ENCODE measurements at regions not wholly inside any gene's neighbourhood (a gene's known extent, or its start where the extent isn't known, plus 50 kb on each side); places are given as distances from the start of the nearest gene placed in this dataset.

DNA sequence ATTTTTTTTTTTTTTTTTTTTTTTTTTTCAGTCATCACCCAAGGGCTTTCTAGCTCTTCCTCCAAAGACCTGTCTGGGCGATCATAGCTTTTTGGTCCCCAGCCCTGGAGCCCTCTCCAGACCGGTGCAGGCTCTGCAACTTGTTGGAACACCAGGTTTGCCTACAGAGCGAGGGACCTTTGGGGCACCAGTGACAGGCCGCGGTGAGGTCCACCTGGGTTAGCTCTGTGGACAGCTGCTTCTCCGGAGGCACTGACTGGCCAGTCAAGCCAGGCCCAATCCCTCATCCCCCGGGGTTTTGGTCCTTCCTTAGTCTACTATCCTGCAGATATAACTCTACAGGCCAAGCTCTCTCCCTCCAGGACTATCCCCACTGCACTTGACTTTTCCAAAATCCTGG, 86.8 kb upstream of the SMNDC1 start:
- Histone ChIP-seq H3K4me1 (peaks cover 2% of the 10 kb centered on the region), H3K36me3 (ENCODE audit: control insufficient read depth, insufficient read depth, low read length) (no peaks in the 10 kb centered on the region), H3K4me3 (ENCODE audit: low read depth, low read length) (no peak overlapping the region), H3K79me2 (no peaks in the 10 kb centered on the region), H3K9ac (no peak overlapping the region), H3K4me2 (ENCODE audit: low read length) (no peak overlapping the region), H3K9me3 (ENCODE audit: control insufficient read depth, low read length) (no peaks in the 10 kb centered on the region), H2AFZ (no peak overlapping the region), H3K27ac (no peak overlapping the region), H3K27me3 (ENCODE audit: control insufficient read depth, insufficient read depth, low read length) (no peaks in the 10 kb centered on the region)
- TF ChIP-seq, protein P1, sequence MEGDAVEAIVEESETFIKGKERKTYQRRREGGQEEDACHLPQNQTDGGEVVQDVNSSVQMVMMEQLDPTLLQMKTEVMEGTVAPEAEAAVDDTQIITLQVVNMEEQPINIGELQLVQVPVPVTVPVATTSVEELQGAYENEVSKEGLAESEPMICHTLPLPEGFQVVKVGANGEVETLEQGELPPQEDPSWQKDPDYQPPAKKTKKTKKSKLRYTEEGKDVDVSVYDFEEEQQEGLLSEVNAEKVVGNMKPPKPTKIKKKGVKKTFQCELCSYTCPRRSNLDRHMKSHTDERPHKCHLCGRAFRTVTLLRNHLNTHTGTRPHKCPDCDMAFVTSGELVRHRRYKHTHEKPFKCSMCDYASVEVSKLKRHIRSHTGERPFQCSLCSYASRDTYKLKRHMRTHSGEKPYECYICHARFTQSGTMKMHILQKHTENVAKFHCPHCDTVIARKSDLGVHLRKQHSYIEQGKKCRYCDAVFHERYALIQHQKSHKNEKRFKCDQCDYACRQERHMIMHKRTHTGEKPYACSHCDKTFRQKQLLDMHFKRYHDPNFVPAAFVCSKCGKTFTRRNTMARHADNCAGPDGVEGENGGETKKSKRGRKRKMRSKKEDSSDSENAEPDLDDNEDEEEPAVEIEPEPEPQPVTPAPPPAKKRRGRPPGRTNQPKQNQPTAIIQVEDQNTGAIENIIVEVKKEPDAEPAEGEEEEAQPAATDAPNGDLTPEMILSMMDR (IDR thresholded peaks at IDR 0.05) = no peak

DNA sequence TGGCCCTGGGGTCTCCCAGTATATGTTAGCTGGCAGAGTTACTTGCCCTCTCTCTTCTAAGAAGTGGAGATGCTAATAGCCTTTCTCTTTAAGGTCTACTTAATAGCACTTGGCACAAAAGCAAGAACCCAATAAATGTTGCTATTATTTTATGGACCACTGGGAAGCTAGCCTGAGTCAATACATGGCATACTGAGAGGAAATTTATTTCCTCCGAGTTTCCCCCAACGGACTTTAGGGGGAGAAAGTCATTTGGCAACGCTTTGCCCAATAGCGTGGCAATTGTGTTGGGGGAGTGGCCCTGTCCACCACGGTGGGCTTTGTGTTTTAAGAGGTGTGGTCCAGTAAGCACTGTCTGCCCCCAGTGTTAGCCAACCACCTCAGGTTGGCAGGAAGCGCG, 87.4 kb upstream of the SMNDC1 start:
- peaks cover 2% of the 10 kb centered on the region for H3K4me1 ChIP-seq
- no peak overlapping the region for H3K9ac ChIP-seq
- no peaks in the 10 kb centered on the region for H3K27me3 ChIP-seq (ENCODE audit: control insufficient read depth, insufficient read depth, low read length)
- no peak overlapping the region for H3K27ac ChIP-seq
- no peaks in the 10 kb centered on the region for H3K79me2 ChIP-seq
- no peak overlapping the region for H3K4me2 ChIP-seq (ENCODE audit: low read length)
- H3K9me3 ChIP-seq (ENCODE audit: control insufficient read depth, low read length) = no peaks in the 10 kb centered on the region
- no peak overlapping the region for H3K4me3 ChIP-seq (ENCODE audit: low read depth, low read length)
- H3K36me3 ChIP-seq (ENCODE audit: control insufficient read depth, insufficient read depth, low read length) = no peaks in the 10 kb centered on the region
- H2AFZ ChIP-seq = no peak overlapping the region
- TF ChIP-seq, protein P1 (IDR thresholded peaks at IDR 0.05) = no peak

DNA sequence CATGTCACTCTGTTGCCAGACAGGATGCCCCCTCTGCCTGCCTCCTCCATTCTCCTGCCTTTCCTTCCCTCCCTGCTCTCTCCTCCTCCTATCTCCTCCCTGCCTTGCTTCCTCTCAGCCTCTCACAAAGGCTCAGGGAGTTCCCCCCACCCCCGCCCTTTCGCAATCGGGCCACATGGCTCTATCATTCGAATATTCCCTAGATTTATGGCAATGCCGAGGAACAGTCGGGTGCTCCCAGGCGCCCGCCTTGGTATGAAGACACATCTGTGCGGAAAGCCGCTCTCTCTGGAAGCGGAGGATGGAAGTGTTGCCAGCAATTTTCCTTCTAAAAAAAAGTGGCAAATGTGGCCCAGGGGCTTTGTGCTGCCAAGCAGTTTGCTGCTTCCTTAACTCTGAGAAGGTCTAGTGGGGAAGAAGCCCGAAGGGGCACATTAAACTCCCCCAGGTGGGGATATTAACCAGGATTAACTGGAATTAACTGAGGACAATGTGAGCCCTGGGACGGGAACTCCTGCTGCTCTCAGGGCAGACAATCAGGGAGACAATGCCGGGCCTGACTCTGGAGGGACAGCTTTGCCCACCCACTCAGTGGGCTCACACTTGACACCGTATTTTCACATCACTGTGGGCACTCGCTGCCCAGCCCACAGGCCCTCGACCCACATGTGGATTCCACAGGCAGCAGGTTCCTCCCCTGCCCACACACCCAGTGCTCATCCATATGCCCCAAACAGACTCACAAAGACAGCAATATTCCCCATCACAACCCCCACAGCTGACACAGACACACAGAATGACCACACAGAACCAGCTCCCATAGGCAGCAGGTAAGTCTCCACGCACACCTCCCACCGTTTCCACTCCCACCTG, 88.4 kb upstream of the SMNDC1 start:
- Histone ChIP-seq H3K27me3 (ENCODE audit: control insufficient read depth, insufficient read depth, low read length) (no peaks in the 10 kb centered on the region), H3K9me3 (ENCODE audit: control insufficient read depth, low read length) (no peaks in the 10 kb centered on the region), H3K4me2 (ENCODE audit: low read length) (no peak overlapping the region), H3K79me2 (no peaks in the 10 kb centered on the region), H3K9ac (no peak overlapping the region), H3K4me1 (peaks cover 2% of the 10 kb centered on the region), H3K4me3 (ENCODE audit: low read depth, low read length) (no peak overlapping the region), H3K27ac (no peak overlapping the region), H2AFZ (no peak overlapping the region), H3K36me3 (ENCODE audit: control insufficient read depth, insufficient read depth, low read length) (no peaks in the 10 kb centered on the region)
- TF ChIP-seq, protein P1 (IDR thresholded peaks at IDR 0.05) = no peak

DNA sequence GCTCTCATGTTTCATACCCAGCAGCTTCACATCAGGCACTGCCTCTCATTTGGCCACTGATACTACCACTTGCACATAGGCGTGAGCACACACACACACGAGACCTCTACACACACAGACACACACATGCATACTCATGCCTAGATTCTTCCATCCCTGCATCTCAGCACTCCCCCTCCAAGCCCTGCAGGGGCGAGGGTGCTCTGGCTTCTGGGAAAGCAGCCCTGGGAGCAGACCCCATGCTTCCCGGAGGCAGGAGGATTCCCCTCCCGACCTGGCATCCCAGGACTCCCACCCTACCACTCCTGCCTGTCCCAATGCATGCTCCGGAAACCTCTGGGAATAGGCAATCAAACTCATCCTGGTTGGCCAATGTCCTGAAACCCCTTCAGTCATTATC, 89.1 kb upstream of the SMNDC1 start:
- Histone ChIP-seq H3K9me3 (ENCODE audit: control insufficient read depth, low read length) (no peaks in the 10 kb centered on the region), H3K36me3 (ENCODE audit: control insufficient read depth, insufficient read depth, low read length) (no peaks in the 10 kb centered on the region), H2AFZ (no peak overlapping the region), H3K4me1 (peaks cover 2% of the 10 kb centered on the region), H3K4me2 (ENCODE audit: low read length) (no peak overlapping the region), H3K27me3 (ENCODE audit: control insufficient read depth, insufficient read depth, low read length) (no peaks in the 10 kb centered on the region), H3K27ac (no peak overlapping the region), H3K79me2 (no peaks in the 10 kb centered on the region), H3K9ac (no peak overlapping the region), H3K4me3 (ENCODE audit: low read depth, low read length) (no peak overlapping the region)
- TF ChIP-seq, protein P1 (IDR thresholded peaks at IDR 0.05) = no peak

DNA sequence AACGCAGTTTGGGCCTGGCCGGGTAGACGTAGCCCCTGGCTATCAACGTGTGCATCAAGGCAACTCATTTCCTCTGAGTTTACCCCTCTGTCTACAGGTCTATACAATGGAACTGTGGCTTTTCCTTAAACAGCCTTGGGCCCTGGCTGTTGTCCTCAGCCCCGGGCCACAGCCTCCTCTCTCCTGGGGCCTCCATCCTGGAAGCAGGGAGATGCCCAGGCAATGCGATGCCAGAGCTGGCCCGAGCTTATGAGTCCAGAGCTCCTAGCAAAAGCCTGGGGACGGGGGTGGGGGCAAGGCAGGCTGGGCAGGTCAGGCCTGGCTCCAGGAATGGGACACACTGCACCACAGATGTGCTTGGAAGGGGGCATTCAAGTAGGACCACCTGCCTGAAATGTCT, 89.6 kb upstream of the SMNDC1 start:
- TF ChIP-seq, protein P1 (IDR thresholded peaks at IDR 0.05) = no peak

More for the DNA sequence above, 89.6 kb upstream of the SMNDC1 start:
- H2AFZ ChIP-seq = no peak overlapping the region
- H3K9me3 ChIP-seq (ENCODE audit: control insufficient read depth, low read length) = no peaks in the 10 kb centered on the region
- no peaks in the 10 kb centered on the region for H3K27me3 ChIP-seq (ENCODE audit: control insufficient read depth, insufficient read depth, low read length)
- no peak overlapping the region for H3K9ac ChIP-seq
- H3K27ac ChIP-seq = no peak overlapping the region
- H3K4me3 ChIP-seq (ENCODE audit: low read depth, low read length) = no peak overlapping the region
- no peak overlapping the region for H3K4me2 ChIP-seq (ENCODE audit: low read length)
- peaks cover 6% of the 10 kb centered on the region for H3K4me1 ChIP-seq
- H3K36me3 ChIP-seq (ENCODE audit: control insufficient read depth, insufficient read depth, low read length) = no peaks in the 10 kb centered on the region
- no peaks in the 10 kb centered on the region for H3K79me2 ChIP-seq

Measured in parathyroid adenoma (tissue), 2 donors.